IMR-90 (cell line): ENCODE measurements at regions not wholly inside any gene's neighbourhood (a gene's known extent, or its start where the extent isn't known, plus 50 kb on each side); places are given as distances from the start of the nearest gene placed in this dataset.

ENCODE experiments used
- ATAC-seq: fragments of 200-7000 bp; cut with Tn5 transposase; 2 replicates; pipeline ENCODE4 v1.9.1; 2020; ENCODE audit warnings: low read depth, mild to moderate bottlenecking, moderate library complexity
- BruUV-seq: library from RNA; stranded (reverse); fragments of 400-500 nt; replicated peaks from 2 replicates; lab custom pipeline; 2021; lab: Mats Ljungman, UMichigan
- CTCF ChIA-PET: fragments of 300-600 bp; formaldehyde crosslinking; extraction: SDS; loops from one replicate; lab custom pipeline; 2021; ENCODE audit warnings: antibody characterized with exemption; lab: Yijun Ruan, JAX
- POLR2A ChIA-PET: fragments of 300-600 bp; sonication (Branson Sonifier 250); formaldehyde crosslinking; loops from one replicate; lab custom pipeline; 2022; ENCODE audit warnings: antibody characterized with exemption; ENCODE audit not compliant: unreplicated experiment; lab: Charles Lee
- DNase-seq: peaks from one replicate; pipeline ENCODE4 v3.0.0; 2013
- H2AFZ ChIP-seq: replicated peaks from 2 replicates; pipeline ENCODE3; 2013; ENCODE audit warnings: low read length, mild to moderate bottlenecking; ENCODE audit not compliant: poor library complexity
- H2AK5ac ChIP-seq: 2 replicates; pipeline ENCODE4 v1.6.1; 2013; ENCODE audit warnings: low read depth, low read length, inconsistent platforms
- H2AK9ac ChIP-seq: replicated peaks from 2 replicates; pipeline ENCODE3; 2013; ENCODE audit warnings: mild to moderate bottlenecking, low read depth, low read length, moderate library complexity; ENCODE audit not compliant: poor library complexity
- H2BK120ac ChIP-seq: 2 replicates; pipeline ENCODE4 v1.6.1; 2013; ENCODE audit warnings: low read depth, low read length, inconsistent platforms
- H2BK15ac ChIP-seq: 3 replicates; pipeline ENCODE4 v1.6.1; 2013; ENCODE audit warnings: low read depth, low read length, inconsistent platforms
- H2BK20ac ChIP-seq: 2 replicates; pipeline ENCODE4 v1.6.1; 2013; ENCODE audit warnings: low read depth, mild to moderate bottlenecking, inconsistent platforms, low read length, moderate library complexity
- H2BK5ac ChIP-seq: 2 replicates; pipeline ENCODE4 v1.6.1; 2013; ENCODE audit warnings: mild to moderate bottlenecking, low read depth, low read length, inconsistent platforms; ENCODE audit not compliant: poor library complexity, severe bottlenecking
- H3K14ac ChIP-seq: replicated peaks from 2 replicates; pipeline ENCODE4 v1.6.1; 2013; ENCODE audit warnings: low read depth, low read length, inconsistent platforms
- H3K18ac ChIP-seq: 2 replicates; pipeline ENCODE4 v1.6.1; 2013; ENCODE audit warnings: low read depth, low read length, control low read depth
- H3K23ac ChIP-seq: 2 replicates; pipeline ENCODE4 v1.6.1; 2013; ENCODE audit warnings: low read depth, low read length, inconsistent platforms
- H3K27ac ChIP-seq: 2 replicates; pipeline ENCODE4 v1.5.1; 2013; ENCODE audit warnings: mild to moderate bottlenecking, control low read depth, low read length; ENCODE audit not compliant: insufficient read depth
- H3K27me3 ChIP-seq: 2 replicates; pipeline ENCODE4 v1.6.1; 2013; ENCODE audit warnings: low read length; ENCODE audit not compliant: control insufficient read depth, insufficient read depth
- H3K36me3 ChIP-seq: 2 replicates; pipeline ENCODE4 v1.6.1; 2013; ENCODE audit warnings: low read length, mixed read lengths; ENCODE audit not compliant: control insufficient read depth, insufficient read depth
- H3K4ac ChIP-seq: 2 replicates; pipeline ENCODE4 v1.6.1; 2013; ENCODE audit warnings: low read depth, low read length, inconsistent platforms
- H3K4me1 ChIP-seq: 2 replicates; pipeline ENCODE4 v1.6.1; 2013; ENCODE audit warnings: low read length, mixed read lengths; ENCODE audit not compliant: control insufficient read depth, insufficient read depth
- H3K4me2 ChIP-seq: 2 replicates; pipeline ENCODE4 v1.6.1; 2013; ENCODE audit warnings: low read depth, mild to moderate bottlenecking, control low read depth, low read length, moderate library complexity
- H3K4me3 ChIP-seq: 2 replicates; pipeline ENCODE4 v1.5.1; 2013; ENCODE audit warnings: low read depth, mild to moderate bottlenecking, control low read depth, low read length, moderate library complexity; ENCODE audit not compliant: insufficient read depth
- H3K56ac ChIP-seq: 2 replicates; pipeline ENCODE4 v1.6.1; 2013; ENCODE audit warnings: low read length, inconsistent platforms; ENCODE audit not compliant: insufficient read depth; ENCODE audit errors: extremely low read depth
- H3K79me1 ChIP-seq, 2 experiments: 2 replicates each; pipeline ENCODE4 v1.6.1; 2013; ENCODE audit warnings: low read length in 2 of 2, inconsistent platforms in 1 of 2, low read depth in 1 of 2
- H3K9ac ChIP-seq: 2 replicates; pipeline ENCODE4 v1.6.1; 2013; ENCODE audit warnings: low read depth, low read length, control low read depth
- H3K9me1 ChIP-seq: 2 replicates; pipeline ENCODE4 v1.6.1; 2013; ENCODE audit warnings: low read length, inconsistent platforms; ENCODE audit not compliant: insufficient read depth
- H3K9me3 ChIP-seq: 2 replicates; pipeline ENCODE4 v1.6.1; 2013; ENCODE audit warnings: low read length; ENCODE audit not compliant: control insufficient read depth, insufficient read depth
- H4K20me1 ChIP-seq: 2 replicates; pipeline ENCODE4 v1.6.1; 2013; ENCODE audit warnings: low read length, inconsistent platforms; ENCODE audit not compliant: insufficient read depth
- H4K5ac ChIP-seq: 2 replicates; pipeline ENCODE4 v1.6.1; 2013; ENCODE audit warnings: mild to moderate bottlenecking, low read depth, low read length, control low read depth
- H4K8ac ChIP-seq, 2 experiments: 2 replicates each; pipeline ENCODE4 v1.6.1; 2013; ENCODE audit warnings: low read depth in 2 of 2, low read length in 2 of 2, control low read depth in 1 of 2, inconsistent platforms in 1 of 2
- H4K91ac ChIP-seq: 2 replicates; pipeline ENCODE4 v1.6.1; 2013; ENCODE audit warnings: low read depth, low read length, inconsistent platforms; ENCODE audit not compliant: insufficient read depth
- CEBPB ChIP-seq: IDR thresholded peaks from 2 replicates; pipeline ENCODE4 v1.6.1; 2012; ENCODE audit warnings: low read depth, low read length, improper control_type of control experiment
- CHD1 ChIP-seq: IDR thresholded peaks from 2 replicates; pipeline ENCODE4 v1.6.1; 2012; ENCODE audit warnings: low read depth, low read length, improper control_type of control experiment
- FOS ChIP-seq: fragments of 150-350 bp; IDR thresholded peaks from 2 replicates; pipeline ENCODE4 v1.6.1; 2016; ENCODE audit warnings: low read depth, low read length
- MAFK ChIP-seq: IDR thresholded peaks from 2 replicates; pipeline ENCODE4 v1.6.1; 2012; ENCODE audit warnings: low read depth, low read length, improper control_type of control experiment
- MAZ ChIP-seq: IDR thresholded peaks from 2 replicates; pipeline ENCODE4 v1.6.1; 2012; ENCODE audit warnings: low read depth, mild to moderate bottlenecking, low read length, improper control_type of control experiment, moderate library complexity, borderline replicate concordance
- MXI1 ChIP-seq: IDR thresholded peaks from 2 replicates; pipeline ENCODE4 v1.6.1; 2012; ENCODE audit warnings: low read depth, mild to moderate bottlenecking, low read length, moderate library complexity, borderline replicate concordance
- NFE2L2 ChIP-seq: fragments of 150-350 bp; IDR thresholded peaks from 2 replicates; pipeline ENCODE4 v1.6.1; 2016; ENCODE audit warnings: low read depth, mild to moderate bottlenecking, low read length
- POLR2A ChIP-seq: IDR thresholded peaks from 2 replicates; pipeline ENCODE4 v1.6.1; 2012; ENCODE audit warnings: mild to moderate bottlenecking, low read depth, low read length
- RFX5 ChIP-seq: IDR thresholded peaks from 2 replicates; pipeline ENCODE4 v1.8.0; 2012; ENCODE audit warnings: low read depth, mild to moderate bottlenecking, low read length, moderate library complexity
- dilution Hi-C: fragments of 300-500 bp; cut with HindIII; formaldehyde crosslinking; loops from one replicate; pipeline ENCODE4 v1.14.3; 2018; ENCODE audit warnings: low sequenced_read_pairs; ENCODE audit not compliant: unreplicated experiment
- in situ Hi-C: fragments of 300-500 bp; cut with MboI; formaldehyde crosslinking; loops from 3 replicates; pipeline ENCODE4 v1.14.3; 2019; ENCODE audit warnings: low sequenced_read_pairs, inconsistent platforms, mixed read lengths
- intact Hi-C: fragments of 100-400 bp; cut with micrococcal nuclease; formaldehyde crosslinking; loops from 2 replicates; pipeline ENCODE4 v1.10.0; 2022
- TF ChIP-seq, protein P1 (sequence below): conservative IDR thresholded peaks from 2 replicates; pipeline ENCODE4 v1.5.1; 2012; ENCODE audit warnings: mild to moderate bottlenecking, low read depth, low read length, improper control_type of control experiment
- TF ChIP-seq, protein P2 (sequence below): fragments of 150-350 bp; IDR thresholded peaks from 2 replicates; pipeline ENCODE4 v1.6.1; 2017; ENCODE audit warnings: mild to moderate bottlenecking, antibody characterized with exemption, low read length, low read depth
- TF ChIP-seq, protein P3 (sequence below): fragments of 150-350 bp; IDR thresholded peaks from 2 replicates; pipeline ENCODE4 v1.6.1; 2016; ENCODE audit warnings: low read depth, mild to moderate bottlenecking, low read length, moderate library complexity, borderline replicate concordance

DNA sequence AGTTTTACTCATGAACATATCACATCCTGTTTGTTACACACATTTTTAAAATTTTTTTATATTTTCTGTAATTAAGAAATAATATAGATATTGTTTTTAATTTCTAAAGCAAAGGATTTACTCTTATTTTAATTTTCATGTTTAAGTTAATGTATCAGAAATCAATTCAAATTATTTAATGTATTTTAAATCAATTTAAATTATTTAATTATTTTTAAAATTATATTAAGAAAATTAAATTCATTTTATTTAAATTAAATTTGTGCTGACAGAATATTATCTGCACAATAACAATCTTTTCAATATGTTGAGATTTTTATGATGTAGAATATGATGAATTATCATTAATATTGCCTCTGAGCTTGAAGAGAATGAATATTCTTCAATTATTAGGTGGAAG, 681.2 kb upstream of the ALCAM start:
- Histone ChIP-seq H2BK120ac (no peak overlapping the region), H2AK9ac (no peak overlapping the region), H4K5ac (no peak overlapping the region), H3K4me3 (no peak overlapping the region), H3K9me3 (no peaks in the 10 kb centered on the region), H2AFZ (no peak overlapping the region), H3K4me2 (no peak overlapping the region), H3K27me3 (no peaks in the 10 kb centered on the region), H3K18ac (no peak overlapping the region), H3K27ac (no peak overlapping the region), H3K4me1 (no peaks in the 10 kb centered on the region), H2AK5ac (no peak overlapping the region), H4K20me1 (no peaks in the 10 kb centered on the region), H3K79me1 (no peaks in the 10 kb centered on the region), H2BK20ac (no peak overlapping the region), H3K56ac (no peak overlapping the region), H2BK5ac (no peak overlapping the region), H3K36me3 (no peaks in the 10 kb centered on the region), H2BK15ac (no peak overlapping the region), H3K23ac (no peak overlapping the region), H3K4ac (no peak overlapping the region), H3K9me1 (no peaks in the 10 kb centered on the region), H4K8ac (no peak overlapping the region), H3K9ac (no peak overlapping the region), H3K14ac (no peak overlapping the region), H4K91ac (no peak overlapping the region)
- ChIA-PET CTCF (no interaction called here), POLR2A (no interaction called here)
- intact Hi-C loops (no loop called here), in situ Hi-C loops (no loop called here), dilution Hi-C loops (no loop called here)
- ATAC-seq (no peak), DNase-seq (no peak)
- no TSS peak for BruUV-seq
- TF ChIP-seq, protein P1, sequence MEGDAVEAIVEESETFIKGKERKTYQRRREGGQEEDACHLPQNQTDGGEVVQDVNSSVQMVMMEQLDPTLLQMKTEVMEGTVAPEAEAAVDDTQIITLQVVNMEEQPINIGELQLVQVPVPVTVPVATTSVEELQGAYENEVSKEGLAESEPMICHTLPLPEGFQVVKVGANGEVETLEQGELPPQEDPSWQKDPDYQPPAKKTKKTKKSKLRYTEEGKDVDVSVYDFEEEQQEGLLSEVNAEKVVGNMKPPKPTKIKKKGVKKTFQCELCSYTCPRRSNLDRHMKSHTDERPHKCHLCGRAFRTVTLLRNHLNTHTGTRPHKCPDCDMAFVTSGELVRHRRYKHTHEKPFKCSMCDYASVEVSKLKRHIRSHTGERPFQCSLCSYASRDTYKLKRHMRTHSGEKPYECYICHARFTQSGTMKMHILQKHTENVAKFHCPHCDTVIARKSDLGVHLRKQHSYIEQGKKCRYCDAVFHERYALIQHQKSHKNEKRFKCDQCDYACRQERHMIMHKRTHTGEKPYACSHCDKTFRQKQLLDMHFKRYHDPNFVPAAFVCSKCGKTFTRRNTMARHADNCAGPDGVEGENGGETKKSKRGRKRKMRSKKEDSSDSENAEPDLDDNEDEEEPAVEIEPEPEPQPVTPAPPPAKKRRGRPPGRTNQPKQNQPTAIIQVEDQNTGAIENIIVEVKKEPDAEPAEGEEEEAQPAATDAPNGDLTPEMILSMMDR = no peak
- no peak for TF ChIP-seq RFX5
- no peak for TF ChIP-seq NFE2L2
- no peak for TF ChIP-seq MAZ
- TF ChIP-seq MXI1 = no peak
- TF ChIP-seq MAFK = no peak
- TF ChIP-seq CEBPB = no peak
- TF ChIP-seq POLR2A = no peak
- TF ChIP-seq CHD1 = no peak
- TF ChIP-seq FOS = no peak
- TF ChIP-seq, protein P2, sequence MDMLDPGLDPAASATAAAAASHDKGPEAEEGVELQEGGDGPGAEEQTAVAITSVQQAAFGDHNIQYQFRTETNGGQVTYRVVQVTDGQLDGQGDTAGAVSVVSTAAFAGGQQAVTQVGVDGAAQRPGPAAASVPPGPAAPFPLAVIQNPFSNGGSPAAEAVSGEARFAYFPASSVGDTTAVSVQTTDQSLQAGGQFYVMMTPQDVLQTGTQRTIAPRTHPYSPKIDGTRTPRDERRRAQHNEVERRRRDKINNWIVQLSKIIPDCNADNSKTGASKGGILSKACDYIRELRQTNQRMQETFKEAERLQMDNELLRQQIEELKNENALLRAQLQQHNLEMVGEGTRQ = no peak
- TF ChIP-seq, protein P3, sequence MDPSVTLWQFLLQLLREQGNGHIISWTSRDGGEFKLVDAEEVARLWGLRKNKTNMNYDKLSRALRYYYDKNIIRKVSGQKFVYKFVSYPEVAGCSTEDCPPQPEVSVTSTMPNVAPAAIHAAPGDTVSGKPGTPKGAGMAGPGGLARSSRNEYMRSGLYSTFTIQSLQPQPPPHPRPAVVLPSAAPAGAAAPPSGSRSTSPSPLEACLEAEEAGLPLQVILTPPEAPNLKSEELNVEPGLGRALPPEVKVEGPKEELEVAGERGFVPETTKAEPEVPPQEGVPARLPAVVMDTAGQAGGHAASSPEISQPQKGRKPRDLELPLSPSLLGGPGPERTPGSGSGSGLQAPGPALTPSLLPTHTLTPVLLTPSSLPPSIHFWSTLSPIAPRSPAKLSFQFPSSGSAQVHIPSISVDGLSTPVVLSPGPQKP = no peak
